ENCODE measurements at regions not wholly inside any gene's neighbourhood (a gene's known extent, or its start where the extent isn't known, plus 50 kb on each side); places are given as distances from the start of the nearest gene placed in this dataset.

GRCh38 chr4:162350331-162350730 is 186.5 kb upstream of the FSTL5 start:
- peaks cover 4% of the 10 kb centered on the region for H3K4me1 ChIP-seq (ENCODE audit: insufficient read depth, low read length, poor library complexity, severe bottlenecking)
- no peaks in the 10 kb centered on the region for H4K20me1 ChIP-seq (ENCODE audit: insufficient read depth, low read length, poor library complexity, severe bottlenecking)
- H2AFZ ChIP-seq (ENCODE audit: low read length), result no peak overlapping the region
- no peak for TF ChIP-seq EZH2phosphoT487 (IDR thresholded peaks at IDR 0.05; ENCODE audit: borderline replicate concordance)
- TF ChIP-seq CTCF (conservative IDR thresholded peaks at IDR 0.05; ENCODE audit: low read length), result no peak
- no peaks in the 10 kb centered on the region for H3F3A ChIP-seq (ENCODE audit: low read depth)
- H3K79me2 ChIP-seq (ENCODE audit: insufficient read depth, low read length), result no peaks in the 10 kb centered on the region
- no peak overlapping the region for H3K9ac ChIP-seq (ENCODE audit: low read depth, low read length, poor library complexity, severe bottlenecking)
- H3K27me3 ChIP-seq (ENCODE audit: insufficient read depth, low read length, poor library complexity, severe bottlenecking), result no peaks in the 10 kb centered on the region
- no peaks in the 10 kb centered on the region for H3K36me3 ChIP-seq (ENCODE audit: insufficient read depth, low read length)
- no peak overlapping the region for H3K4me3 ChIP-seq (ENCODE audit: low read length, poor library complexity, severe bottlenecking)
- H3K9me2 ChIP-seq (replicated peaks; ENCODE audit: low read depth, low read length), result no peaks in the 10 kb centered on the region
- H3K4me2 ChIP-seq (ENCODE audit: low read depth, low read length, poor library complexity, severe bottlenecking), result no peak overlapping the region
- no peaks in the 10 kb centered on the region for H3K9me3 ChIP-seq (ENCODE audit: insufficient read depth, low read depth, low read length)

GRCh38 chr4:162349395-162349794 is 185.6 kb upstream of the FSTL5 start:
- Histone ChIP-seq H3K36me3 (ENCODE audit: insufficient read depth, low read length) (no peaks in the 10 kb centered on the region), H2AFZ (ENCODE audit: low read length) (no peak overlapping the region), H3K9ac (ENCODE audit: low read depth, low read length, poor library complexity, severe bottlenecking) (no peak overlapping the region), H3K27me3 (ENCODE audit: insufficient read depth, low read length, poor library complexity, severe bottlenecking) (no peaks in the 10 kb centered on the region), H3K4me2 (ENCODE audit: low read depth, low read length, poor library complexity, severe bottlenecking) (no peak overlapping the region), H3K9me2 (replicated peaks; ENCODE audit: low read depth, low read length) (no peaks in the 10 kb centered on the region), H3F3A (ENCODE audit: low read depth) (no peaks in the 10 kb centered on the region), H3K79me2 (ENCODE audit: insufficient read depth, low read length) (no peaks in the 10 kb centered on the region), H3K4me1 (ENCODE audit: insufficient read depth, low read length, poor library complexity, severe bottlenecking) (peaks cover 4% of the 10 kb centered on the region), H3K4me3 (ENCODE audit: low read length, poor library complexity, severe bottlenecking) (no peak overlapping the region), H4K20me1 (ENCODE audit: insufficient read depth, low read length, poor library complexity, severe bottlenecking) (no peaks in the 10 kb centered on the region), H3K9me3 (ENCODE audit: insufficient read depth, low read depth, low read length) (no peaks in the 10 kb centered on the region)
- TF ChIP-seq CTCF (conservative IDR thresholded peaks at IDR 0.05; ENCODE audit: low read length), result no peak
- no peak for TF ChIP-seq EZH2phosphoT487 (IDR thresholded peaks at IDR 0.05; ENCODE audit: borderline replicate concordance)

- no peaks in the 10 kb centered on the region for H3K27me3 ChIP-seq (ENCODE audit: insufficient read depth, low read length, poor library complexity, severe bottlenecking)
- no peak overlapping the region for H3K4me3 ChIP-seq (ENCODE audit: low read length, poor library complexity, severe bottlenecking)
- no peak for TF ChIP-seq EZH2phosphoT487 (IDR thresholded peaks at IDR 0.05; ENCODE audit: borderline replicate concordance)
- no peak for TF ChIP-seq CTCF (conservative IDR thresholded peaks at IDR 0.05; ENCODE audit: low read length)
- H3F3A ChIP-seq (ENCODE audit: low read depth), result no peaks in the 10 kb centered on the region
- no peaks in the 10 kb centered on the region for H3K9me3 ChIP-seq (ENCODE audit: insufficient read depth, low read depth, low read length)
- H4K20me1 ChIP-seq (ENCODE audit: insufficient read depth, low read length, poor library complexity, severe bottlenecking), result no peaks in the 10 kb centered on the region
- no peaks in the 10 kb centered on the region for H3K9me2 ChIP-seq (replicated peaks; ENCODE audit: low read depth, low read length)
- no peaks in the 10 kb centered on the region for H3K36me3 ChIP-seq (ENCODE audit: insufficient read depth, low read length)
- no peaks in the 10 kb centered on the region for H3K79me2 ChIP-seq (ENCODE audit: insufficient read depth, low read length)
- H3K4me1 ChIP-seq (ENCODE audit: insufficient read depth, low read length, poor library complexity, severe bottlenecking), result peaks cover 4% of the 10 kb centered on the region
- H3K9ac ChIP-seq (ENCODE audit: low read depth, low read length, poor library complexity, severe bottlenecking), result no peak overlapping the region
- H3K4me2 ChIP-seq (ENCODE audit: low read depth, low read length, poor library complexity, severe bottlenecking), result no peak overlapping the region
- no peak overlapping the region for H2AFZ ChIP-seq (ENCODE audit: low read length)
Measured at GRCh38 chr4:162347842-162348213, 184.0 kb upstream of the FSTL5 start.

All from Loucy (cell line).